Gastrocnemius medialis (tissue), 4 donors: ENCODE measurements at regions not wholly inside any gene's neighbourhood (a gene's known extent, or its start where the extent isn't known, plus 50 kb on each side); places are given as distances from the start of the nearest gene placed in this dataset.

Source experiments
- POLR2A ChIP-seq, 2 donors: fragments of 450-650 bp; IDR thresholded peaks; one replicate each; pipeline ENCODE4 v1.6.1; 2017; ENCODE audit warnings: antibody characterized with exemption in 2 of 2, mild to moderate bottlenecking in 2 of 2, moderate library complexity in 2 of 2
- TF ChIP-seq, protein P1 (sequence below), 5 experiments: fragments of 450-650 bp in 3 of 5; fragments of 200-600 bp in 2 of 5; sonication (generic) in 2 of 5; IDR thresholded peaks in 4 of 5; conservative IDR thresholded peaks in 1 of 5; 1 replicate in 4 of 5; 2 replicates in 1 of 5; pipeline ENCODE4 v1.5.1; 2016 to 2019; ENCODE audit warnings: antibody characterized with exemption in 5 of 5, mild to moderate bottlenecking in 3 of 5, moderate library complexity in 3 of 5

DNA sequence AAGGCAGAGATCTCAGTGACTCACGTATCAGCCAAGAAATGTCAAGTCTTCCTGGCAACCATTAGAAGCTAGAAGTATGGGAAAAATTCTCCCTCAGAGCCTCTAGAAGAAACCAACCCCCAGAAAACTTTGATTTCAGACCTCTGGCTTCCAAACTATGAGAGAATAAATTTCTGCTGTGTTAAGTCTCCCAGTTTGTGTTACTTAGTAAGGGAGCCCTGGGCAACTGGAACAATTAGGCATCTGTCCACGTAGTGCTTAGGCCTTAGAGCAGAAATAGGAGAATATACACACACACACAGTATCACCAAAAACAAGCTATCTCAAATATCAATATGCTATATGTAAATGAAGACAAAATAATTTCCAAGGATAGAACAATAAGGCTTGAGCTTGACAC is 894.8 kb upstream of the CDH10 start:
- no peak for TF ChIP-seq POLR2A (IDR thresholded peaks at IDR 0.05)
- TF ChIP-seq, protein P1, sequence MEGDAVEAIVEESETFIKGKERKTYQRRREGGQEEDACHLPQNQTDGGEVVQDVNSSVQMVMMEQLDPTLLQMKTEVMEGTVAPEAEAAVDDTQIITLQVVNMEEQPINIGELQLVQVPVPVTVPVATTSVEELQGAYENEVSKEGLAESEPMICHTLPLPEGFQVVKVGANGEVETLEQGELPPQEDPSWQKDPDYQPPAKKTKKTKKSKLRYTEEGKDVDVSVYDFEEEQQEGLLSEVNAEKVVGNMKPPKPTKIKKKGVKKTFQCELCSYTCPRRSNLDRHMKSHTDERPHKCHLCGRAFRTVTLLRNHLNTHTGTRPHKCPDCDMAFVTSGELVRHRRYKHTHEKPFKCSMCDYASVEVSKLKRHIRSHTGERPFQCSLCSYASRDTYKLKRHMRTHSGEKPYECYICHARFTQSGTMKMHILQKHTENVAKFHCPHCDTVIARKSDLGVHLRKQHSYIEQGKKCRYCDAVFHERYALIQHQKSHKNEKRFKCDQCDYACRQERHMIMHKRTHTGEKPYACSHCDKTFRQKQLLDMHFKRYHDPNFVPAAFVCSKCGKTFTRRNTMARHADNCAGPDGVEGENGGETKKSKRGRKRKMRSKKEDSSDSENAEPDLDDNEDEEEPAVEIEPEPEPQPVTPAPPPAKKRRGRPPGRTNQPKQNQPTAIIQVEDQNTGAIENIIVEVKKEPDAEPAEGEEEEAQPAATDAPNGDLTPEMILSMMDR (IDR thresholded peaks at IDR 0.05 in 4 of 5, conservative IDR thresholded peaks at IDR 0.05 in 1 of 5): no peak
